B cell (primary cell): ENCODE measurements at regions not wholly inside any gene's neighbourhood (a gene's known extent, or its start where the extent isn't known, plus 50 kb on each side); places are given as distances from the start of the nearest gene placed in this dataset.

Experiments
- EZH2 ChIP-seq: IDR thresholded peaks from 2 replicates; pipeline ENCODE4 v1.6.1; 2012; ENCODE audit warnings: borderline replicate concordance, low read depth, mild to moderate bottlenecking, moderate library complexity, low read length; ENCODE audit not compliant: insufficient read depth, poor library complexity, severe bottlenecking
- TF ChIP-seq, protein P1 (sequence below): fragments of 200-600 bp; IDR thresholded peaks from one replicate; pipeline ENCODE4 v1.8.0; 2022; ENCODE audit warnings: antibody characterized with exemption, mild to moderate bottlenecking

GRCh38 chr6:4374216-4374615 lies 238.8 kb upstream of the ECI2 start:
- TF ChIP-seq, protein P1, sequence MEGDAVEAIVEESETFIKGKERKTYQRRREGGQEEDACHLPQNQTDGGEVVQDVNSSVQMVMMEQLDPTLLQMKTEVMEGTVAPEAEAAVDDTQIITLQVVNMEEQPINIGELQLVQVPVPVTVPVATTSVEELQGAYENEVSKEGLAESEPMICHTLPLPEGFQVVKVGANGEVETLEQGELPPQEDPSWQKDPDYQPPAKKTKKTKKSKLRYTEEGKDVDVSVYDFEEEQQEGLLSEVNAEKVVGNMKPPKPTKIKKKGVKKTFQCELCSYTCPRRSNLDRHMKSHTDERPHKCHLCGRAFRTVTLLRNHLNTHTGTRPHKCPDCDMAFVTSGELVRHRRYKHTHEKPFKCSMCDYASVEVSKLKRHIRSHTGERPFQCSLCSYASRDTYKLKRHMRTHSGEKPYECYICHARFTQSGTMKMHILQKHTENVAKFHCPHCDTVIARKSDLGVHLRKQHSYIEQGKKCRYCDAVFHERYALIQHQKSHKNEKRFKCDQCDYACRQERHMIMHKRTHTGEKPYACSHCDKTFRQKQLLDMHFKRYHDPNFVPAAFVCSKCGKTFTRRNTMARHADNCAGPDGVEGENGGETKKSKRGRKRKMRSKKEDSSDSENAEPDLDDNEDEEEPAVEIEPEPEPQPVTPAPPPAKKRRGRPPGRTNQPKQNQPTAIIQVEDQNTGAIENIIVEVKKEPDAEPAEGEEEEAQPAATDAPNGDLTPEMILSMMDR, result no peak
- TF ChIP-seq EZH2, result no peak
